GM18505 (cell line): ENCODE measurements at regions not wholly inside any gene's neighbourhood (a gene's known extent, or its start where the extent isn't known, plus 50 kb on each side); places are given as distances from the start of the nearest gene placed in this dataset.
"Not testable (repeated sequence)": the region's sequence is repeated elsewhere in the genome, so short reads cannot be mapped to it uniquely, and the experiment has no call there.

Experiments used
- ATAC-seq: cut with Tn5 transposase; IDR thresholded peaks from one replicate; pipeline ENCODE4 v1.9.1; 2021; ENCODE audit not compliant: unreplicated experiment
- POLR2A ChIP-seq: IDR thresholded peaks from 4 replicates; pipeline ENCODE4 v1.6.1; 2011; ENCODE audit warnings: borderline replicate concordance; ENCODE audit not compliant: insufficient read depth, insufficient read length; ENCODE audit errors: extremely low read depth

- TF ChIP-seq POLR2A: no peak
- ATAC-seq: no peak
These were observed 54.8 kb upstream of the HMGB1 start for GRCh38 chr13:30520571-30520970.

GRCh38 chr13:30523211-30523610 lies 57.5 kb upstream of the HMGB1 start:
- no peak for TF ChIP-seq POLR2A
- no peak for ATAC-seq

GRCh38 chr13:30523817-30524216 lies 58.1 kb upstream of the HMGB1 start:
- not testable (repeated sequence) for ATAC-seq

GRCh38 chr13:30525212-30525611 lies 59.5 kb upstream of the HMGB1 start:
- not testable (repeated sequence) for ATAC-seq

- no peak for ATAC-seq
- no peak for TF ChIP-seq POLR2A
These were observed 61.1 kb upstream of the HMGB1 start for GRCh38 chr13:30526612-30527495.

- TF ChIP-seq POLR2A: no peak
- peak; percentile 82 for ATAC-seq
These were observed 63.5 kb upstream of the HMGB1 start for GRCh38 chr13:30529085-30529834.

GRCh38 chr13:30535046-30535445 lies 69.3 kb upstream of the HMGB1 start:
- no peak for ATAC-seq
- TF ChIP-seq POLR2A: no peak

- ATAC-seq: no peak
These were observed 72.4 kb upstream of the USPL1 start for GRCh38 chr13:30545320-30545719.

GRCh38 chr13:30548046-30548445 lies 69.7 kb upstream of the USPL1 start:
- not testable (repeated sequence) for ATAC-seq

More at GRCh38 chr13:30545320-30545719, 72.4 kb upstream of the USPL1 start:
- TF ChIP-seq POLR2A: no peak

GRCh38 chr13:30551189-30551588 lies 66.5 kb upstream of the USPL1 start:
- no peak for ATAC-seq
- TF ChIP-seq POLR2A: no peak

GRCh38 chr13:30552567-30552966 lies 65.2 kb upstream of the USPL1 start:
- no peak for TF ChIP-seq POLR2A
- no peak for ATAC-seq

- no peak for TF ChIP-seq POLR2A
- ATAC-seq: no peak
These were observed 58.4 kb upstream of the USPL1 start for GRCh38 chr13:30559274-30559673.

- ATAC-seq: no peak
- no peak for TF ChIP-seq POLR2A
These were observed 57.5 kb upstream of the USPL1 start for GRCh38 chr13:30560212-30560611.

- ATAC-seq: no peak
- TF ChIP-seq POLR2A: no peak
These were observed 56.2 kb upstream of the USPL1 start for GRCh38 chr13:30561511-30561910.
